ENCODE measurements at regions not wholly inside any gene's neighbourhood (a gene's known extent, or its start where the extent isn't known, plus 50 kb on each side); places are given as distances from the start of the nearest gene placed in this dataset.

- no peak for TF ChIP-seq CTCF (conservative IDR thresholded peaks at IDR 0.05; ENCODE audit: low read length)
- no peak overlapping the region for H3K4me3 ChIP-seq (ENCODE audit: low read length)
- peak; percentile 85 for DNase-seq (ENCODE audit: low read depth)
Observed at GRCh38 chr11:57071829-57072228, 83.1 kb downstream of the OR5AK2 start.

GRCh38 chr11:57072640-57073039 is 83.9 kb downstream of the OR5AK2 start:
- no peak overlapping the region for H3K4me3 ChIP-seq (ENCODE audit: low read length)
- no peak for TF ChIP-seq CTCF (conservative IDR thresholded peaks at IDR 0.05; ENCODE audit: low read length)
- peak; percentile 99 for DNase-seq (ENCODE audit: low read depth)

- TF ChIP-seq CTCF (conservative IDR thresholded peaks at IDR 0.05; ENCODE audit: low read length), result no peak
- peak; percentile 9 for DNase-seq (ENCODE audit: low read depth)
- no peak overlapping the region for H3K4me3 ChIP-seq (ENCODE audit: low read length)
Observed at GRCh38 chr11:57073128-57073527, 84.4 kb downstream of the OR5AK2 start.

GRCh38 chr11:57081356-57081755 is 92.6 kb downstream of the OR5AK2 start:
- no peak for TF ChIP-seq CTCF (conservative IDR thresholded peaks at IDR 0.05; ENCODE audit: low read length)
- DNase-seq (ENCODE audit: low read depth), result no peak
- H3K4me3 ChIP-seq (ENCODE audit: low read length), result no peak overlapping the region

GRCh38 chr11:57082125-57082524 is 93.4 kb downstream of the OR5AK2 start:
- no peak for TF ChIP-seq CTCF (conservative IDR thresholded peaks at IDR 0.05; ENCODE audit: low read length)
- no peak for DNase-seq (ENCODE audit: low read depth)
- no peak overlapping the region for H3K4me3 ChIP-seq (ENCODE audit: low read length)

- no peak for TF ChIP-seq CTCF (conservative IDR thresholded peaks at IDR 0.05; ENCODE audit: low read length)
- DNase-seq (ENCODE audit: low read depth), result no peak
- H3K4me3 ChIP-seq (ENCODE audit: low read length), result no peak overlapping the region
Observed at GRCh38 chr11:57083641-57084385, 95.1 kb downstream of the OR5AK2 start.

GRCh38 chr11:57085611-57086010 is 96.1 kb upstream of the LRRC55 start:
- TF ChIP-seq CTCF (conservative IDR thresholded peaks at IDR 0.05; ENCODE audit: low read length), result peak; percentile 33
- H3K4me3 ChIP-seq (ENCODE audit: low read length), result no peak overlapping the region
- DNase-seq (ENCODE audit: low read depth), result no peak
